ENCODE measurements at regions not wholly inside any gene's neighbourhood (a gene's known extent, or its start where the extent isn't known, plus 50 kb on each side); places are given as distances from the start of the nearest gene placed in this dataset.

- TF ChIP-seq, protein P1, sequence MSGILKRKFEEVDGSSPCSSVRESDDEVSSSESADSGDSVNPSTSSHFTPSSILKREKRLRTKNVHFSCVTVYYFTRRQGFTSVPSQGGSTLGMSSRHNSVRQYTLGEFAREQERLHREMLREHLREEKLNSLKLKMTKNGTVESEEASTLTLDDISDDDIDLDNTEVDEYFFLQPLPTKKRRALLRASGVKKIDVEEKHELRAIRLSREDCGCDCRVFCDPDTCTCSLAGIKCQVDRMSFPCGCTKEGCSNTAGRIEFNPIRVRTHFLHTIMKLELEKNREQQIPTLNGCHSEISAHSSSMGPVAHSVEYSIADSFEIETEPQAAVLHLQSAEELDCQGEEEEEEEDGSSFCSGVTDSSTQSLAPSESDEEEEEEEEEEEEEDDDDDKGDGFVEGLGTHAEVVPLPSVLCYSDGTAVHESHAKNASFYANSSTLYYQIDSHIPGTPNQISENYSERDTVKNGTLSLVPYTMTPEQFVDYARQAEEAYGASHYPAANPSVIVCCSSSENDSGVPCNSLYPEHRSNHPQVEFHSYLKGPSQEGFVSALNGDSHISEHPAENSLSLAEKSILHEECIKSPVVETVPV (CRISPR knock-in tag; IDR thresholded peaks at IDR 0.05), result no peak
- TF ChIP-seq GLIS3 (CRISPR knock-in tag; IDR thresholded peaks at IDR 0.05) (no peak), PPARA (CRISPR knock-in tag; IDR thresholded peaks at IDR 0.05; ENCODE audit: borderline replicate concordance) (no peak), ESRRG (CRISPR knock-in tag; IDR thresholded peaks at IDR 0.05) (no peak), ZNF8 (CRISPR knock-in tag; IDR thresholded peaks at IDR 0.05) (no peak), TCF4 (CRISPR knock-in tag; IDR thresholded peaks at IDR 0.05; ENCODE audit: borderline replicate concordance) (no peak), PATZ1 (CRISPR knock-in tag; IDR thresholded peaks at IDR 0.05; ENCODE audit: borderline replicate concordance) (no peak)
These were observed 53.9 kb downstream of the PABIR2 start (continued) for GRCh38 chrX:134743091-134743490.

- TF ChIP-seq OSR1 (CRISPR knock-in tag; IDR thresholded peaks at IDR 0.05) (no peak), PATZ1 (CRISPR knock-in tag; IDR thresholded peaks at IDR 0.05; ENCODE audit: borderline replicate concordance) (no peak), CREB5 (CRISPR knock-in tag; IDR thresholded peaks at IDR 0.05; ENCODE audit: low read depth) (no peak), PPARA (CRISPR knock-in tag; IDR thresholded peaks at IDR 0.05; ENCODE audit: borderline replicate concordance) (no peak), RARB (CRISPR knock-in tag; IDR thresholded peaks at IDR 0.05) (no peak), ZC3H10 (CRISPR knock-in tag; IDR thresholded peaks at IDR 0.05) (no peak), CSDC2 (CRISPR knock-in tag; IDR thresholded peaks at IDR 0.05) (no peak), GLIS3 (CRISPR knock-in tag; IDR thresholded peaks at IDR 0.05) (no peak), ZNF565 (CRISPR knock-in tag; conservative IDR thresholded peaks at IDR 0.05; ENCODE audit: low read depth) (no peak)
These were observed 54.4 kb downstream of the PABIR2 start for GRCh38 chrX:134742573-134742972.

DNA sequence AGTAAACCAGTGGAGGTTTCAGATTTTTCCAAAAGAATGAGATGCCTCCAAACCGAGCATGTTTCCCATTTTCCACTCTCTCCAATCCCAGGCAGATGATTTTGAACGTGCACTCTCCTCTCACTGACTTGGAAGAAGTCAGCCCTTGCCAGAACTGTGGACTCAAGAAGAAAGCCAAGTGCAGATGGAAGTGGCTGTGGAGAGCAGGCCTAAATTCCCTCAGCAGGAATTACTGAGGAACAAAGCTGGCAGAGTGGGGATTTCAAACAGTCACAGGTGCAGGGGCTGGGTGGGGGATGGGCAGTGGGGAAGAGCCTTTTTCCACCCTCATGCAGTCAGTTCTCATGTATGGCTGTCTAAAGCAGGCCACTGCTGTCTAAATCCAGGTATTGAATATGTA, 55.3 kb downstream of the PABIR2 start:
- ATAC-seq, result no peak
- TF ChIP-seq, protein P2, sequence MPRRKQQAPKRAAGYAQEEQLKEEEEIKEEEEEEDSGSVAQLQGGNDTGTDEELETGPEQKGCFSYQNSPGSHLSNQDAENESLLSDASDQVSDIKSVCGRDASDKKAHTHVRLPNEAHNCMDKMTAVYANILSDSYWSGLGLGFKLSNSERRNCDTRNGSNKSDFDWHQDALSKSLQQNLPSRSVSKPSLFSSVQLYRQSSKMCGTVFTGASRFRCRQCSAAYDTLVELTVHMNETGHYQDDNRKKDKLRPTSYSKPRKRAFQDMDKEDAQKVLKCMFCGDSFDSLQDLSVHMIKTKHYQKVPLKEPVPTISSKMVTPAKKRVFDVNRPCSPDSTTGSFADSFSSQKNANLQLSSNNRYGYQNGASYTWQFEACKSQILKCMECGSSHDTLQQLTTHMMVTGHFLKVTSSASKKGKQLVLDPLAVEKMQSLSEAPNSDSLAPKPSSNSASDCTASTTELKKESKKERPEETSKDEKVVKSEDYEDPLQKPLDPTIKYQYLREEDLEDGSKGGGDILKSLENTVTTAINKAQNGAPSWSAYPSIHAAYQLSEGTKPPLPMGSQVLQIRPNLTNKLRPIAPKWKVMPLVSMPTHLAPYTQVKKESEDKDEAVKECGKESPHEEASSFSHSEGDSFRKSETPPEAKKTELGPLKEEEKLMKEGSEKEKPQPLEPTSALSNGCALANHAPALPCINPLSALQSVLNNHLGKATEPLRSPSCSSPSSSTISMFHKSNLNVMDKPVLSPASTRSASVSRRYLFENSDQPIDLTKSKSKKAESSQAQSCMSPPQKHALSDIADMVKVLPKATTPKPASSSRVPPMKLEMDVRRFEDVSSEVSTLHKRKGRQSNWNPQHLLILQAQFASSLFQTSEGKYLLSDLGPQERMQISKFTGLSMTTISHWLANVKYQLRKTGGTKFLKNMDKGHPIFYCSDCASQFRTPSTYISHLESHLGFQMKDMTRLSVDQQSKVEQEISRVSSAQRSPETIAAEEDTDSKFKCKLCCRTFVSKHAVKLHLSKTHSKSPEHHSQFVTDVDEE (CRISPR knock-in tag; IDR thresholded peaks at IDR 0.05), result no peak
- TF ChIP-seq ZNF565 (CRISPR knock-in tag; conservative IDR thresholded peaks at IDR 0.05; ENCODE audit: low read depth) (no peak), RARB (CRISPR knock-in tag; IDR thresholded peaks at IDR 0.05) (no peak), ESRRG (CRISPR knock-in tag; IDR thresholded peaks at IDR 0.05) (no peak), TCF4 (CRISPR knock-in tag; IDR thresholded peaks at IDR 0.05; ENCODE audit: borderline replicate concordance) (no peak)

More at GRCh38 chrX:134742573-134742972, 54.4 kb downstream of the PABIR2 start:
- no peak for ATAC-seq

DNA sequence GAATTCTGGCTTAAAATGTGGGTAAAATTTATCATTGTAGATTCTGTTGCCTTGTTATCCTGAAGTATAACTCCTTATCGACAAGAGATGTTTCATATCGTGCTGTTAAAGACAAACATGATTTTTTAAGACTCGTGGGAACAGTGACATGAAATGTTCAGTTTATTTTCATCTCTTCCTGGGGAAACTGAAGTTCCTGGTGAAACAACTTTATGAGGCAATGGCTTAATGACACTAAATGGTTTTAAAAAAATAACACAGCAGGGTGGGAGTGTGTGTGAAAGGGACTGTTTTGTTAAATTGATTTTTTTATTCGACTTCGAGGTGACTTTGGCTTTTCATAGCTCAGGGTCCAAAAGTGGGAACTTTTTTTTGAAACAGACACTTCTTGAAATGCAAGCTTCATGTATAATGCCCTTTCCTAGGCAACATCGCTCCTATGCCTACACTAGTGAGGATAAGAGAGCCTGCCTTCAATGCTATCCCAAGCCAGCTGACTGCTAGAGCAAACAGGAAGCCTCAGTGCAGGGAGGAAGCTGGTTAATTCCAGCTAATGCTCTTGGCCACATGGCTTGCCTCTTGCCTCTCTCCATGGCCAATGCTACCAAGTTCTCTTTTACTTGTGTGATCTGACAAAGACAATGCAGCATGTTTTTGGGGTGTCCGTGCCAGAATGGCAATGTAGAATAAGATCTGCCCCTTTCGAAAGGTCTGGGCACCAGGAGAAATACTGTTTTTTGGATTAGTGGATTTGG, 57.8 kb downstream of the PABIR2 start:
- TF ChIP-seq SNAI2 (CRISPR knock-in tag; IDR thresholded peaks at IDR 0.05) (no peak), ESRRG (CRISPR knock-in tag; IDR thresholded peaks at IDR 0.05) (no peak), RARB (CRISPR knock-in tag; IDR thresholded peaks at IDR 0.05) (no peak), OSR1 (CRISPR knock-in tag; IDR thresholded peaks at IDR 0.05) (no peak), ZNF565 (CRISPR knock-in tag; conservative IDR thresholded peaks at IDR 0.05; ENCODE audit: low read depth) (no peak), ZFP3 (CRISPR knock-in tag; IDR thresholded peaks at IDR 0.05) (no peak), CSDC2 (CRISPR knock-in tag; IDR thresholded peaks at IDR 0.05) (no peak), ZC3H10 (CRISPR knock-in tag; IDR thresholded peaks at IDR 0.05) (no peak), TCF4 (CRISPR knock-in tag; IDR thresholded peaks at IDR 0.05; ENCODE audit: borderline replicate concordance) (no peak), POU6F1 (CRISPR knock-in tag; IDR thresholded peaks at IDR 0.05; ENCODE audit: borderline replicate concordance, low read depth) (no peak), ISL1 (CRISPR knock-in tag; IDR thresholded peaks at IDR 0.05) (no peak)
- TF ChIP-seq, protein P1 (CRISPR knock-in tag; IDR thresholded peaks at IDR 0.05), result no peak
- no peak for ATAC-seq

All from SK-N-SH treated with all-trans-retinoic acid at 6 μM for 48 hours (cell line).